Stimulated activated CD8-positive, alpha-beta memory T cell treated with anti-CD3 and anti-CD28 coated beads, Interleukin-4, amount 100 ng/mL, for 24 hours (primary cell): ENCODE measurements at regions not wholly inside any gene's neighbourhood (a gene's known extent, or its start where the extent isn't known, plus 50 kb on each side); places are given as distances from the start of the nearest gene placed in this dataset.
"Not testable (repeated sequence)": the region's sequence is repeated elsewhere in the genome, so short reads cannot be mapped to it uniquely, and the experiment has no call there.

Experiments
- DNase-seq: peaks from one replicate; pipeline ENCODE4 v3.0.0-alpha.2; 2020; ENCODE audit warnings: low read depth

- DNase-seq: no peak
Measured at GRCh38 chr20:20791664-20792568, 79.5 kb upstream of the RALGAPA2 start.

DNA sequence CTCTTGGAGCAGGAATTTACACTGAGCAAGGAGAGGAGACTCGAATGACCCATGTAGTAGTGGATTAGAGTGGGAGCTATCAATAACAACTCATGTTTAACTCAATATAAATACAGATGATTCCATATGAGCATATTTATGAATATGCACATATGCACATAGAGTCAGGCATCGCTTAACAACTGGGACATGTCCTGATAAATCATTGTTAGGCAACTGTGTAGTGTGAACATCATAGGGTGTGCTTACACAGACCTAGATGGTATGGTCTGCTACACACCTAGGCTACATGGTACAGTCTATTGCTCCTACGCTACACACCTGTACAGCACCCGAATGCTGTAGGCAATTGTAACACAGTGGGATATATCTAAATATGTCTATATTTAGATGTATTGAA is 75.9 kb upstream of the RALGAPA2 start:
- DNase-seq: no peak

DNA sequence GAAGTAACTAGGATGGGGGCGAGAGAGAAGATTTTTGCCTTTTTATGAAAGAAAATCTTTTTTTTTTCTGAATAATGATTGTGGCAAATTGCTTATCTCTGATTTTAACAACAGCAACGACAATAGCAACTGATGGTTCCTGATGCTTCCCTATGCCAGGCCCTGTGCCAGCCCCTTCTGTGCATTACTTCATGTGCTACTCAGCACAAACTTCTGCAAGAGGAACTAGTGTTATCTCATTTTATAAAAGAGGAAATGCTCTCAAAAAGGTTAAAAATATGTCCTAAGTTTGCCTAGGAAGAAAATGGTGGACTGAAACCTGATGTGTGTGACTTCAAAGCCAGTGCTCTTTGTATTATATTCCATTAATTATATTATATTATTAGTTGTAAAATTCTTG is 74.0 kb upstream of the RALGAPA2 start:
- DNase-seq: no peak

DNA sequence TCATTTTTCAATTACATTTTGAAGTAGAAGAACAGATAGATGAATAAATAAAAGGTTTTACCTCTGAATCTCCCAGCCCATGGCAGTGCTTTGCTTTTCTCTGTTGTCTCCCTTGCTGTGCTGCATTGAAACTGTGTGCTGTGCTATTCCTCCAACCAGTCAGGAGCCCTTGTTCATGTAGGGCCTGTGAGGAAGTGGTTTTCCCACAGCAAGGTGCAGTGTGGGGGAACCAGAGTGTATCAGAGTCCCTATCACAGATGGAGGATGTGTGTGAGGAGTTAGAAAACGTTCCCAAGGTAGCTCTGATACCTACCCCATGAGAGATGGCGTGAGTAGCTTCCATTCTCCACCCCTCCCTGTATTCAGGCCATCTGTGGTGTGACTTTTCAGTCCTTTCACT is 72.8 kb upstream of the RALGAPA2 start:
- DNase-seq: no peak

DNA sequence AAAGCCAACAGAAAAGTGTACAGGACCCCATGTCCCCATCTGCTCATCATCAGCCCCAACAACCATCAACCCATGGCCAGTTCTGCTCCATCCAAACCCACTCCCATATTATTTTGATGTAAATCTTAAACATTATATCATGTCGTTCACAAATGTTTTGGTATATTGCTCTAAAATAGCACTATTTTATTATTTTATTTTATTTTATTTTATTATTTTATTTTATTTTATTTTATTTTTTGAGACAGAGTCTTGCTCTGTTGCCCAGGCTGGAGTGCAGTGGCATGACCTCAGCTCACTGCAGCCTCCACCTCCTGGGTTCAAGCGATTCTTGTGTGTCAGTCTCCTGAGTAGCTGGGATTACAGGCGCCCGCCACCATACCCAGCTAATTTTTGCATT is 72.0 kb upstream of the RALGAPA2 start:
- DNase-seq: not testable (repeated sequence)

DNA sequence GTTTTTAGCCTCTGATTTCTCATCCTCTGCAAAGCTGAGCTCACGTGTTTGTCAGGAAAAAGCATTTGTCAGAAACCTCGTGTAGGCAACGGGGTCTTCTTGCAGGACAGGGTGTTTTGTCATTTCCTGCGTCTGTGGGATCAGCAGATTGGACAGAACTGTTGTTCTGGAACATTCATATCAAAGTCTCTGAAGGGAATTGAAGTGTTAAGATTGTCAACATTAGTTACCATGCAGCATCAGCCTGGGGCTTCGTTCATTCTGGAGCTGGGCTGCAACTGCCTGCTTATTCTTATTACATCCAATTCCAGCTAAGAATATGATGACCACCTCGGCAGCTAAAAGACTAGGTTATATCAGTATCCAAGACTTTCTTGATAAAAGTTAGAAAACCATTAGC is 71.0 kb upstream of the RALGAPA2 start:
- DNase-seq: no peak

DNA sequence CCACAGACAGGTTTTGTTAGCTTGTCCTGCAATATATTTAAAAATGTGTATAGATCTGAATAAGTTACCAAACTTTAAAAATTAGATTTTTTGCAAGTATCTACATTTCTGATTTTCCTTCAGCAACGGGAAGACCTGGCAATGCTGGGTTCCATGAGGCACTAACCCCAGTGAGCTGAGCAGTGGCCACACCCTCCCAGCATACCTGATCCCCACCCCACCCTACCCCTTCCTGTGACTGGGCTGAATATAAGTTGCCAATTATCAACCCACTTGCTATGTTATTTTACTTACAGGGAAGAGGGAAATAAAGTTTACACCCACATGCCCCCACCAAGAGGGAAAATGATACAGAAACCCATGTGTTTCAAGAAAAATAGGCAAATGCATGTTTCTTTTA is 70.3 kb upstream of the RALGAPA2 start:
- DNase-seq: no peak

GRCh38 chr20:20782231-20782630 is 69.8 kb upstream of the RALGAPA2 start:
- DNase-seq: no peak

- no peak for DNase-seq
Measured at GRCh38 chr20:20781029-20781428, 68.6 kb upstream of the RALGAPA2 start.

GRCh38 chr20:20780127-20780824 is 67.8 kb upstream of the RALGAPA2 start:
- DNase-seq: no peak

DNA sequence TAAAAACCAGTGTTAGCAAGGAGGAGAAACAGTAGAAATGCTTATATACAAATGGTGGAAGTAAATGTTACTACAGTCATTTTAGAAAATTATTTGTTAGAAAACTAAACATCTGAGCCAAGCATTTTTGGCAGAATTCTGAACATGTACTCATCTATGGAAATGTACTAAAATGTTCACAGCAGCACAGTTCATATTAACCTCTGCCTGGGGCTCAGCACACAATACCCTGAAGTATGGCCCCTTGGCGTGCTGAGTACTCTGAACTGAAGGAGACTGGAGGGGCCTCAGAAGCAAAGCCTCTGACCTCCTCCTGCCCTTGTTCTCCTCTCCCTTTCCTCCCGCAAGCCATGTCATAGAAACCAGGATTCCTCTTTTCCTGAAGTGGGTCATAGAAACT is 66.2 kb upstream of the RALGAPA2 start:
- DNase-seq: no peak

GRCh38 chr20:20772497-20773085 is 60.1 kb upstream of the RALGAPA2 start:
- no peak for DNase-seq

DNA sequence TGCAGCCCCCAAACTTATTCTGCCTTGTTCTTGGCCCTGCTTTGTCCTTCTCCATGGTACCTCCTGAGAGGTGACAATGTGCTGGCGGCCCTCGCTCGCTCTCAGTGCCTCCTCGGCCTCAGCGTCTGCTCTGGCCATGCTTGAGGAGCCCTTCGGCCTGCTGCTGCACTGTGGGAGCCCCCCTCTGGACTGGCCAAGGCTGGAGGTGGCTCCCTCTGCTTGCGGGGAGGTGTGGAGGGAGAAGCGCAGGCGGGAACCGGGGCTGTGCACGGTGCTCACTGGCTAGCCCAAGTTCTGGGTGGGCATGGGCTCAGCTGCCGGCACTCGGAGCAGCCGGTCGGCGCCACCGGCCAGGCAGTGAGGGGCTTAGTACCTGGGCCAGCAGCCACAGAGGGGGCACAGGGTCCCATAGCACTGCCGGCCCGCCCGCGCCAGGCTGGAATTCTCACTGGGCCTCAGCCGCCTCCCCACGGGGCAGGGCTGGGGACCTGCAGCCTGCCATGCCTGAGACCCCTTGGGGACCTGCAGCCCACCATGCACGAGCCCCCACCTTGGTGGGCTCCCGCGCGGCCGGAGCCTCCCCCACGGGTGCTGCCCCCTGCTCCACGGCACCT is 55.9 kb upstream of the RALGAPA2 start:
- DNase-seq: no peak

- no peak for DNase-seq
Measured at GRCh38 chr20:20765696-20766365, 53.4 kb upstream of the RALGAPA2 start.

- DNase-seq: no peak
Measured at GRCh38 chr20:20763650-20764049, 51.2 kb upstream of the RALGAPA2 start.
